ENCODE measurements at regions not wholly inside any gene's neighbourhood (a gene's known extent, or its start where the extent isn't known, plus 50 kb on each side); places are given as distances from the start of the nearest gene placed in this dataset.

DNA sequence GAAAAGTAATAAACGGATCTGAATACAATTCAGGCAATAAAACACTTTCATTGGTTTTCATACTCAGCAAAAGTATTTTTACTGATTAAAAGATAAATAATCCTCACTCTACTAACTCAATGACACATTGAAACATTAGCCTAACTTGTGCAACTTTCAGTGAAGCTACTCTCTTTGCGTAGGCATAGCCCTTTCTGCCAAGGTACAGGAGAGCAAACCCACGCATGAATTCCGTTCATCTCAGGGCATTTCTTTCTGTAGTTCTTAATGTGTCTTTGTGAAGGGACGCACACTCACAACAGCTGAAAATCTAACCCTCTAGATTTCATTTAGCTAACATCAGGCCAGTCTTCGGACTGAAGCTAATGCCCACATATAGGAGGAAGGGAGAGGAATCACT lies 66.4 kb upstream of the TLE1 start:
- dilution Hi-C loops (cut with MboI; ENCODE audit: extremely low pct_ligation_motif_present, low sequenced_read_pairs): no loop called here
- H3K4me1 ChIP-seq (ENCODE audit: control insufficient read depth, extremely low read depth, insufficient read depth, low read length): no peaks in the 10 kb centered on the region
- no peak overlapping the region for H3K27ac ChIP-seq (ENCODE audit: control insufficient read depth, insufficient read depth, low read length)
- no peak overlapping the region for H3K4me3 ChIP-seq (ENCODE audit: control insufficient read depth in 2 of 3, extremely low read depth in 1 of 3, insufficient read depth in 2 of 3, low read depth in 1 of 3, low read length in 3 of 3)
- no peaks in the 10 kb centered on the region for H3K79me2 ChIP-seq (ENCODE audit: control insufficient read depth, insufficient read depth, low read length)
- H3K9ac ChIP-seq (ENCODE audit: control insufficient read depth, extremely low read depth, insufficient read depth, low read length): no peak overlapping the region
- H4K20me1 ChIP-seq (ENCODE audit: control insufficient read depth, extremely low read depth, insufficient read depth, low read length): no peaks in the 10 kb centered on the region
- no peak overlapping the region for H2AFZ ChIP-seq (ENCODE audit: control insufficient read depth, low read length)
- DNase-seq (ENCODE audit: low read depth, low spot score) (no peak), FAIRE-seq (no peak)
- no peak overlapping the region for H3K4me2 ChIP-seq (ENCODE audit: control insufficient read depth, extremely low read depth, insufficient read depth, low read depth, low read length)
- no peaks in the 10 kb centered on the region for H3K9me3 ChIP-seq (ENCODE audit: control insufficient read depth, low read depth, low read length)
- H3K27me3 ChIP-seq (ENCODE audit: control insufficient read depth, extremely low read depth, insufficient read depth, low read length): no peaks in the 10 kb centered on the region
- no peaks in the 10 kb centered on the region for H3K9me1 ChIP-seq (ENCODE audit: control insufficient read depth, extremely low read depth, insufficient read depth, low read length)
- H3K36me3 ChIP-seq (ENCODE audit: control insufficient read depth in 2 of 2, extremely low read depth in 1 of 2, insufficient read depth in 2 of 2, low read length in 2 of 2): no peaks in the 10 kb centered on the region
- TF ChIP-seq EZH2 (IDR thresholded peaks at IDR 0.05; ENCODE audit: low read length): no peak
- TF ChIP-seq, protein P1, sequence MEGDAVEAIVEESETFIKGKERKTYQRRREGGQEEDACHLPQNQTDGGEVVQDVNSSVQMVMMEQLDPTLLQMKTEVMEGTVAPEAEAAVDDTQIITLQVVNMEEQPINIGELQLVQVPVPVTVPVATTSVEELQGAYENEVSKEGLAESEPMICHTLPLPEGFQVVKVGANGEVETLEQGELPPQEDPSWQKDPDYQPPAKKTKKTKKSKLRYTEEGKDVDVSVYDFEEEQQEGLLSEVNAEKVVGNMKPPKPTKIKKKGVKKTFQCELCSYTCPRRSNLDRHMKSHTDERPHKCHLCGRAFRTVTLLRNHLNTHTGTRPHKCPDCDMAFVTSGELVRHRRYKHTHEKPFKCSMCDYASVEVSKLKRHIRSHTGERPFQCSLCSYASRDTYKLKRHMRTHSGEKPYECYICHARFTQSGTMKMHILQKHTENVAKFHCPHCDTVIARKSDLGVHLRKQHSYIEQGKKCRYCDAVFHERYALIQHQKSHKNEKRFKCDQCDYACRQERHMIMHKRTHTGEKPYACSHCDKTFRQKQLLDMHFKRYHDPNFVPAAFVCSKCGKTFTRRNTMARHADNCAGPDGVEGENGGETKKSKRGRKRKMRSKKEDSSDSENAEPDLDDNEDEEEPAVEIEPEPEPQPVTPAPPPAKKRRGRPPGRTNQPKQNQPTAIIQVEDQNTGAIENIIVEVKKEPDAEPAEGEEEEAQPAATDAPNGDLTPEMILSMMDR (optimal IDR thresholded peaks at IDR 0.05 in 1 of 3, IDR thresholded peaks at IDR 0.05 in 1 of 3, conservative IDR thresholded peaks at IDR 0.05 in 1 of 3; ENCODE audit: extremely low read depth in 1 of 3, insufficient read depth in 2 of 3, low read length in 3 of 3): no peak

GRCh38 chr9:81756561-81756960 lies 67.2 kb upstream of the TLE1 start:
- H3K4me2 ChIP-seq (ENCODE audit: control insufficient read depth, extremely low read depth, insufficient read depth, low read depth, low read length): no peak overlapping the region
- no peaks in the 10 kb centered on the region for H3K9me3 ChIP-seq (ENCODE audit: control insufficient read depth, low read depth, low read length)
- H3K27me3 ChIP-seq (ENCODE audit: control insufficient read depth, extremely low read depth, insufficient read depth, low read length): no peaks in the 10 kb centered on the region
- TF ChIP-seq, protein P1 (optimal IDR thresholded peaks at IDR 0.05 in 1 of 3, IDR thresholded peaks at IDR 0.05 in 1 of 3, conservative IDR thresholded peaks at IDR 0.05 in 1 of 3; ENCODE audit: extremely low read depth in 1 of 3, insufficient read depth in 2 of 3, low read length in 3 of 3): no peak
- TF ChIP-seq EZH2 (IDR thresholded peaks at IDR 0.05; ENCODE audit: low read length): no peak
- H3K9me1 ChIP-seq (ENCODE audit: control insufficient read depth, extremely low read depth, insufficient read depth, low read length): no peaks in the 10 kb centered on the region
- no peak overlapping the region for H3K4me3 ChIP-seq (ENCODE audit: control insufficient read depth in 2 of 3, extremely low read depth in 1 of 3, insufficient read depth in 2 of 3, low read depth in 1 of 3, low read length in 3 of 3)
- H4K20me1 ChIP-seq (ENCODE audit: control insufficient read depth, extremely low read depth, insufficient read depth, low read length): no peaks in the 10 kb centered on the region
- dilution Hi-C loops (cut with MboI; ENCODE audit: extremely low pct_ligation_motif_present, low sequenced_read_pairs): no loop called here
- H3K4me1 ChIP-seq (ENCODE audit: control insufficient read depth, extremely low read depth, insufficient read depth, low read length): no peaks in the 10 kb centered on the region
- FAIRE-seq (no peak), DNase-seq (ENCODE audit: low read depth, low spot score) (no peak)
- H3K9ac ChIP-seq (ENCODE audit: control insufficient read depth, extremely low read depth, insufficient read depth, low read length): no peak overlapping the region
- H3K36me3 ChIP-seq (ENCODE audit: control insufficient read depth in 2 of 2, extremely low read depth in 1 of 2, insufficient read depth in 2 of 2, low read length in 2 of 2): no peaks in the 10 kb centered on the region
- H3K79me2 ChIP-seq (ENCODE audit: control insufficient read depth, insufficient read depth, low read length): no peaks in the 10 kb centered on the region
- H3K27ac ChIP-seq (ENCODE audit: control insufficient read depth, insufficient read depth, low read length): no peak overlapping the region
- no peak overlapping the region for H2AFZ ChIP-seq (ENCODE audit: control insufficient read depth, low read length)
